A673 (cell line): ENCODE measurements at regions not wholly inside any gene's neighbourhood (a gene's known extent, or its start where the extent isn't known, plus 50 kb on each side); places are given as distances from the start of the nearest gene placed in this dataset.
"Not testable (repeated sequence)": the region's sequence is repeated elsewhere in the genome, so short reads cannot be mapped to it uniquely, and the experiment has no call there.

Experiments used
- BruUV-seq: library from RNA; stranded (reverse); fragments of 400-500 nt; replicated peaks from 2 replicates; lab custom pipeline; 2021; lab: Mats Ljungman, UMichigan
- CTCF ChIA-PET: fragments of 300-600 bp; sonication (Branson Sonifier 250); formaldehyde crosslinking; loops from one replicate; lab custom pipeline; 2022; ENCODE audit warnings: antibody characterized with exemption; lab: Charles Lee
- POLR2A ChIA-PET: fragments of 300-600 bp; sonication (Branson Sonifier 250); formaldehyde crosslinking; loops from one replicate; lab custom pipeline; 2022; ENCODE audit warnings: antibody characterized with exemption; ENCODE audit not compliant: low non-redundant PET; lab: Charles Lee
- DNase-seq: peaks from one replicate; pipeline ENCODE4 v3.0.0-alpha.2; 2015; ENCODE audit warnings: low spot score
- H3K27ac ChIP-seq: fragments of 200-600 bp; sonication (generic); 2 replicates; pipeline ENCODE4 v1.5.1; 2016; ENCODE audit warnings: mixed run types, low read depth, mild to moderate bottlenecking, mixed read lengths, antibody characterized with exemption, low read length; ENCODE audit not compliant: poor library complexity, severe bottlenecking
- H3K27me3 ChIP-seq: fragments of 200-600 bp; sonication (generic); replicated peaks from 2 replicates; pipeline ENCODE4 v1.6.1; 2017; ENCODE audit warnings: mixed run types, low read depth, mild to moderate bottlenecking, mixed read lengths, antibody characterized with exemption, low read length; ENCODE audit not compliant: insufficient read depth, poor library complexity
- H3K36me3 ChIP-seq: fragments of 200-600 bp; sonication (generic); 2 replicates; pipeline ENCODE4 v1.6.1; 2016; ENCODE audit warnings: mixed run types, mild to moderate bottlenecking, mixed read lengths, antibody characterized with exemption, low read length; ENCODE audit not compliant: insufficient read depth, poor library complexity, severe bottlenecking
- H3K4me1 ChIP-seq: fragments of 200-600 bp; sonication (generic); 2 replicates; pipeline ENCODE4 v1.6.1; 2017; ENCODE audit warnings: mixed run types, mild to moderate bottlenecking, mixed read lengths, antibody characterized with exemption, low read length; ENCODE audit not compliant: insufficient read depth, poor library complexity, severe bottlenecking
- H3K4me3 ChIP-seq: fragments of 200-600 bp; sonication (generic); 2 replicates; pipeline ENCODE4 v1.5.1; 2016; ENCODE audit warnings: low read depth, mixed run types, mild to moderate bottlenecking, mixed read lengths, low read length; ENCODE audit not compliant: poor library complexity, severe bottlenecking
- H3K9me3 ChIP-seq: fragments of 200-600 bp; sonication (generic); 2 replicates; pipeline ENCODE4 v1.6.1; 2016; ENCODE audit warnings: mixed run types, low read depth, mild to moderate bottlenecking, mixed read lengths, antibody characterized with exemption, low read length; ENCODE audit not compliant: poor library complexity, severe bottlenecking
- EZH2 ChIP-seq: fragments of 200-600 bp; sonication (generic); IDR thresholded peaks from 2 replicates; pipeline ENCODE4 v1.6.1; 2017; ENCODE audit warnings: borderline replicate concordance, low read depth, mild to moderate bottlenecking, mixed read lengths, antibody characterized with exemption, low read length; ENCODE audit not compliant: poor library complexity, severe bottlenecking
- intact Hi-C: fragments of 100-400 bp; cut with micrococcal nuclease; formaldehyde crosslinking; loops from one replicate; pipeline ENCODE4 v1.10.0; 2022; ENCODE audit not compliant: unreplicated experiment
- TF ChIP-seq, protein P1 (sequence below): fragments of 300-800, 200-600 bp; sonication (generic); conservative IDR thresholded peaks from 2 replicates; pipeline ENCODE4 v1.5.1; 2017; ENCODE audit warnings: low read depth, mild to moderate bottlenecking, antibody characterized with exemption, low read length, moderate library complexity, mixed read lengths

DNA sequence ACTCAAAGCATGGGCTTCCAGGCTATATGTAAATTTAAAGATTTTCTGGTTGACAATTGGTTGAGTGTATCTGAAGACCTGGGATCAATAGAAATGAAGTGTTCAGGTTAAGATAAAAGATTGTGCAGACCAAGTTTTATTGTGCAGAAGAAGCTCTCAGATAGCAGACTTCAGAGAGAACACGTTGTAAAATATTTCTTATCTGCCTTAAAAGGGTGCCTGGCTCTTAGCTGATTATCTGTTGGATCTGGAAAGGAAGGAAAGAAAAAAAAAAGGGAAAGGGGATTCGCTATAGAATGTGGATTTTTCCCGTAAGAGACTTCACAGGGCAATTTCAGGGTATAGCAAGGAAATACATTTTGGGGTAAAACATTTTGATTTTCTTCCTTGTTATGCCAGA lies 523.2 kb downstream of the EDEM1 start:
- Histone ChIP-seq H3K27me3 (peaks cover 28% of the 10 kb centered on the region), H3K36me3 (no peaks in the 10 kb centered on the region), H3K4me3 (no peak overlapping the region), H3K4me1 (no peaks in the 10 kb centered on the region), H3K27ac (no peak overlapping the region), H3K9me3 (no peaks in the 10 kb centered on the region)
- POLR2A ChIA-PET = no interaction called here
- intact Hi-C loops = no loop called here
- BruUV-seq = no TSS peak
- TF ChIP-seq EZH2 = no peak
- TF ChIP-seq, protein P1, sequence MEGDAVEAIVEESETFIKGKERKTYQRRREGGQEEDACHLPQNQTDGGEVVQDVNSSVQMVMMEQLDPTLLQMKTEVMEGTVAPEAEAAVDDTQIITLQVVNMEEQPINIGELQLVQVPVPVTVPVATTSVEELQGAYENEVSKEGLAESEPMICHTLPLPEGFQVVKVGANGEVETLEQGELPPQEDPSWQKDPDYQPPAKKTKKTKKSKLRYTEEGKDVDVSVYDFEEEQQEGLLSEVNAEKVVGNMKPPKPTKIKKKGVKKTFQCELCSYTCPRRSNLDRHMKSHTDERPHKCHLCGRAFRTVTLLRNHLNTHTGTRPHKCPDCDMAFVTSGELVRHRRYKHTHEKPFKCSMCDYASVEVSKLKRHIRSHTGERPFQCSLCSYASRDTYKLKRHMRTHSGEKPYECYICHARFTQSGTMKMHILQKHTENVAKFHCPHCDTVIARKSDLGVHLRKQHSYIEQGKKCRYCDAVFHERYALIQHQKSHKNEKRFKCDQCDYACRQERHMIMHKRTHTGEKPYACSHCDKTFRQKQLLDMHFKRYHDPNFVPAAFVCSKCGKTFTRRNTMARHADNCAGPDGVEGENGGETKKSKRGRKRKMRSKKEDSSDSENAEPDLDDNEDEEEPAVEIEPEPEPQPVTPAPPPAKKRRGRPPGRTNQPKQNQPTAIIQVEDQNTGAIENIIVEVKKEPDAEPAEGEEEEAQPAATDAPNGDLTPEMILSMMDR = no peak
- CTCF ChIA-PET = no interaction called here
- no peak for DNase-seq

DNA sequence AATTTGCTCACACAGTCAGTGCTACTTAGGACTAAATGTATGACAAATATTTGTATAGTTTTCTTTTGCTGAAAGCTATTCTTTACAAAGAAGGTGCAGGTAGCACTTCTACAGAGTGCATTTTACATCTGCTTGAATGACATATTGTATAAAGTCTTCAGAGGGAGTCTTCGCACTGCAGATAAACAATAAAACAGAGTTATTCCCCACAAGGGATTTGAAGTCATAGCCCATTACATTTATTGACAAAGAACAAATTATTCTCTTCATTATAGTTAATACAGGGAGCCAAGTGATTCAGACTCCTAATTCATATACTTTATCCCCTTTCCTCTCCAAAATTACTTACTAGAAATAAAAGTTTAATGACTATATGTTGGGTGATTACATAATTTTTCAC lies 529.7 kb downstream of the EDEM1 start:
- BruUV-seq = no TSS peak
- no peaks in the 10 kb centered on the region for H3K4me1 ChIP-seq
- H3K9me3 ChIP-seq = no peaks in the 10 kb centered on the region
- DNase-seq = no peak
- no peaks in the 10 kb centered on the region for H3K36me3 ChIP-seq
- TF ChIP-seq, protein P1 = no peak
- no peak for TF ChIP-seq EZH2
- ChIA-PET CTCF (no interaction called here), POLR2A (no interaction called here)
- peaks cover 59% of the 10 kb centered on the region for H3K27me3 ChIP-seq
- H3K27ac ChIP-seq = no peak overlapping the region
- H3K4me3 ChIP-seq = no peak overlapping the region
- intact Hi-C loops = no loop called here

DNA sequence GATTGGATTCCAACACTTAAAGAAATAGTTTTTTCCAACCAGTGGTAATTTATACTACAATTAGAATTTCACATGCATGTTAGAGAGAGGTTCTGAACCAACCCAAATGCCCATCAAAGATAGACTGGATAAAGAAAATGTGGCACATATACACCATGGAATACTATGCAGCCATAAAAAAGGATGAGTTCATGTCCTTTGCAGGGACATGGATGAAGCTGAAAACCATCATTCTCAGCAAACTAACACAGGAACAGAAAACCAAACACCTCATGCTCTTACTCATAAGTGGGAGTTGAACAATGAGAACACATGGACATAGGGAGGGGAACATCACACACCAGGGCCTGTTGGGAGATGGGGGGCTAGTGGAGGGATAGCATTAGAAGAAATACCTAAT lies 532.2 kb downstream of the EDEM1 start:
- intact Hi-C loops = loop anchor here (10.0 kb wide), 1 partner anchor 295 kb away; no protein-coding TSS in a partner anchor
- POLR2A ChIA-PET = not testable (repeated sequence)

DNA sequence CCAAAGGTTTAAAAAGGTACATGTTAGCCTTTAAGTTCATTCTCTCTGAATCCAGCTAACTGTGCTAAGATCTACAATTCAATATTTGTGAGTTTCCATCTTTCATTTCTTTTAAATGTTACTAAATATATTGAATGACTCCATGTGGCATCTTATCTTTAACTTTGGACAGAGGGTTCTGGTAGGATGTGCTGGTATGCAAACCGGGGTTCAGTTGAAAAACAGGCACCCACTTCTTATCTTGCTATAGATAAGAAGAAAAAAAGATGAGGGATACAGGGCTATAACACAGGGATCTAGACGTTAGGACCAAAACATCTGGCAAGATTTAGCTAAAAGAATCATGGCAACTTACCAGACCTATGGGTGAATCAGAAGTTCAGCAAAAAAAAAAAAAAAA lies 538.3 kb downstream of the EDEM1 start:
- no TSS peak for BruUV-seq
- no peaks in the 10 kb centered on the region for H3K9me3 ChIP-seq
- intact Hi-C loops = loop anchor here (10.0 kb wide), 1 partner anchor 301 kb away; no protein-coding TSS in a partner anchor
- no peak overlapping the region for H3K27ac ChIP-seq
- DNase-seq = no peak
- peaks cover 89% of the 10 kb centered on the region for H3K27me3 ChIP-seq
- TF ChIP-seq, protein P1 = no peak
- TF ChIP-seq EZH2 = no peak
- no peaks in the 10 kb centered on the region for H3K4me1 ChIP-seq
- no peak overlapping the region for H3K4me3 ChIP-seq
- ChIA-PET CTCF (no interaction called here), POLR2A (no interaction called here)
- no peaks in the 10 kb centered on the region for H3K36me3 ChIP-seq

More for the DNA sequence above, 532.2 kb downstream of the EDEM1 start:
- H3K27ac ChIP-seq, H3K36me3 ChIP-seq, CTCF ChIA-PET, H3K4me1 ChIP-seq, DNase-seq, H3K4me3 ChIP-seq, BruUV-seq, H3K9me3 ChIP-seq: not testable (repeated sequence)
- peaks cover 68% of the 10 kb centered on the region for H3K27me3 ChIP-seq
